ENCODE measurements at regions not wholly inside any gene's neighbourhood (a gene's known extent, or its start where the extent isn't known, plus 50 kb on each side); places are given as distances from the start of the nearest gene placed in this dataset.
A peak's percentile ranks its signal among the peaks of the same experiment; 100 is the strongest.
"Not testable (repeated sequence)": the region's sequence is repeated elsewhere in the genome, so short reads cannot be mapped to it uniquely, and the experiment has no call there.

DNA sequence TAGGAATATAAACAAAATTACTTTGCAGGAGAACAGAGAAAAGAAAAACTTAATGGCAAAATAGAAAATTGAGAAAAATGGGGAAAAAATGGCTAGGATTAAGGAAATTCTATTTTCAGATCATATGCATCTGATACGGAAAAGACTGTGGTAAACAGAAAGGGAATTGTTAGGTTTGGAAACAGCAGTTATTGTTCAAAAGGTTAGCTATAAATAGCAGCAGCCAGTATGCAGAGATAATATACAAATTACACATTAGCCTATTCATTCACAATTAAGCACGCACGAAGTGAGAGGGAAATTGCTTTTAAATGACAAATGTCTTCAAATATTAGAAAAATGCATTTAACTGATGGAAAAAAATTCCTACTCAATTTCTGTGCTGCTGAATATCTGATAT is 224.1 kb upstream of the FAM3C start:
- no peak for DNase-seq

DNA sequence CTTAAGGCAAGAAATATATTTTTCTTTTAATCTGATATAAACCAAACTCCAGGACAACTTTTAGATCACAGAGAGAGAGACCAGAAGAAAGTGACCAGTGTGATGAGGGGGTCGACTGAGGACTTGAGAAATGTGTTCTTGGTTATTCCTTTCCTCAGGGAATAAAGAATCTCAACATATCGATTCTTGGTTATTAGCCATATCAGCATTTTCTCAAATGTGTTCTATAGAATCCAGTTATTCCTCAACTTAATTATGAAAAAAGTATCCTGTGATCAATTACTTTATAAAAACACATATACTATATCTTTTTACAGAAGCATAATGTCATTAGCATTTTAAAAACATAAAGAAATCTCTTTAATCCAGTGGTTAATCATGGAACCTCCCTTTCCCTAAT is 222.1 kb upstream of the FAM3C start:
- no peak for DNase-seq

DNA sequence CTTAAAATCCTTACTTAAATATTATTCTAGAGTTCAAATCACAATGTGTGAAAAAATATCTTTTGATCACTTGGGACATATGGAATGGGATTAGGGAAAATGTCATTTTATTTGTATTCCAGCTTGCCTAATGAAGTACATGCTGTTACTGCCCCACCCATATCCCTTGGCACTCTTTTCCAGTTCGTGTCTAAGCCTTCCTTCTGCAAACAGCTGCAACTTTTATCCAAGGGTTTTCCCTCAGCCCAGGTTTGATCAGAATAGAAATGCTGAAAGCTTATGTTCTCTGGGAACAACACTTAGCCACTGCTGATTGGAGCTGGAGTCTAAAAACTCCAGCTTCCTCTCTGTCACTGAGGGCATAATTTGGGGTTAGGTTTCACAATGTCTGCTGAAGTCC is 214.1 kb upstream of the FAM3C start:
- DNase-seq: no peak

DNA sequence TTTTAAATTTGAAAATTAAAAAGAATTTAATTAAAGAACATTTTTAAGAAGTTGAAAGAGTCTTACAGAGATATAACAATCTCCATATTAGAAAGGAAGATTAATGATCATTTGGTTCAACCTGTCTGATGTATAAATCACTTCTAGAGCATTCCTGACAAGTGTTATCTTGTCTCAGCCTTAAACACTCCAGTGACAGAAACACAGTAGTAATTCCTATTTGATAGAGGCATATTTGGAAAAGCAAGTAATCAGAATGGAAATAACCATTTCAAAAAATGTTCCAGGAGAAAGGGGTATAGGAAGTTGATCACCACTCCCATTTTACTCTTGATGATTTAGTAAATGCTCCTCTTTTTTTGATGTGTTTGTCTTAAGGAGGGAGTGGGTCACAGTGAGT is 213.1 kb upstream of the FAM3C start:
- no peak for DNase-seq

DNA sequence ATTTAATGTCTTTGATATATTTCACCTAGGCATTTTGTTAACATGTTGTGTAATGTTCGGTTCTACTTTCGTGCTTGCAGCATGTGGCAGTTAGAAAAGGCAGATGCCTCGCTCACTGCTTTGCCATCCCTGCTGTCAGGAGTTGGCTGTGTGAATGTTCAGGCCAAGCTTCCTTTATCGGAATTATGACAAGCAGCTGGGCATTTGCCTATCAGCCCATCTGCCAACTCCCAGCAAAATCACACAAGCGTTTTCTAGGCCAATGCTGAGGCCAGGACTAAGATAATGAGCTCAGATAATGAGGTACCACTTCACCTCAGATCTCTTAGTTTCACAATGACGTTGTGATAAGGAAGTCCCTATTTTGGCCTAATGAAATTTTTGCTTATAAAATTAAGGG is 212.7 kb upstream of the FAM3C start:
- DNase-seq: peak; percentile 69

DNA sequence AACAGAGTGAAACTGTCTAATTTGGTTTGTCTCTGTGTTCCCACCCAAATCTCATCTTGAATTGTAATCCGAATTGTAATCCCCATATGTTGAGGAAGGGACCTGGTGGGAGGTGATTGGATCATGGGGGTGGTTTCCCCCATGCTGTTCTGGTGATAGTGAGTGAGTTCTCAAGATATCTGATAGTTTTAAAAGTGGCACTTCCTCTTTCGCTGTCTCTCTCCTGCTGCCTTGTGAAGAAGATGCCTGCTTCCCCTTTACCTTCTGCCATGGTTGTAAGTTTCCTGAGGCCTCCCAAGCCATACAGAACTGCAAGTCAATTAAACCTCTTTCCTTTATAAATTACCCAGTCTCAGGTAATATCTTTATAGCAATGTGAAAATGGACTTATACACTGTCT is 212.1 kb upstream of the FAM3C start:
- DNase-seq: not testable (repeated sequence)

DNA sequence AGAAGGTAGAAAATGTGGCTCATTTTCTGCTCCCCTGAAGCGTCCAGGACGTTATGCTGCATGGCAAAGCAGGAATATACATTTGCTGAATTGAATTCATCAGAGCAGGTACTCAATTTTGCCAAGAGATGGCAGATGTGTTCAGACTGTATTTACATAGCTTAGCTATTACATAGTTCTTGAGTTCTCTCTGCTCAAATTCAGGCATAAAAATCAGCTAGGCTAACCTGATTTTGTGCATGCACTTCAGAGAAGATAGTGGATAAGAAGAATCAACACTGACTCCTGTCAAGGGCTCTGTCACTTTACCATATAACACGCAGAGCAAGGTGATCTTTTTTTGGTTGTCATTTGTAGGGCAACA is 209.2 kb upstream of the FAM3C start:
- no peak for DNase-seq

DNA sequence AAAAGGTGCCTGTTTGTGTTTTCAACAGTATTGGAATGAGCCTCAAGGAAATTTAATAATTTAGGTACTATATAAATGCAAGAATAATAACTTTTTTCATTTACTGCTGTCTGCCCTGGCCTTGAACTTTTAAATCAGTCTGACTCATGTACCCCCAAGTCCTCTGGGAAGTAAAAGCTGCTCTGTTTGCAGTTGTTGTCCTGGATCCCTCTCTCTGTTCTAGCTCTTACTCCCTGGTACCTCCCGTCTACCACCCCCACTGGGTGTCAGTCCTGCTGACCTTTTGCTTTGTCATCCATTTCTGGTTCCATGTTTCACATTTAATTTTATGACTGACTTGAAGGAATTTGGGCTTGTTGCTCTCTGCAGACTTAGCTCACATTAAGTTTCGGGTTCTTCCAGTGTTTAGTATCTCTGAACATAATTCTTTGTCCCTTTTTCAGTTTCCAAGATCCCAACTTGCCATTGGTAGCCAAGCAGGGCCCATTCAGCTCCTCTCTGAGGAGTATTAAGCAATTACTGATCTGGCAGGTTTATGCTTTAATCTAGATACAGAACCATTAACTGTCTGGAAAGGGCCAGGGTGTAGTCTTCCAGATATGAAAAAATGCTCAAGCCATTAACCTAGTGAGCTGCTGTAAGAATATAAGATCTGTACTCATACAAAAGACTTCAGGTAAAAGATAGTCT is 208.7 kb upstream of the FAM3C start:
- DNase-seq: no peak

DNA sequence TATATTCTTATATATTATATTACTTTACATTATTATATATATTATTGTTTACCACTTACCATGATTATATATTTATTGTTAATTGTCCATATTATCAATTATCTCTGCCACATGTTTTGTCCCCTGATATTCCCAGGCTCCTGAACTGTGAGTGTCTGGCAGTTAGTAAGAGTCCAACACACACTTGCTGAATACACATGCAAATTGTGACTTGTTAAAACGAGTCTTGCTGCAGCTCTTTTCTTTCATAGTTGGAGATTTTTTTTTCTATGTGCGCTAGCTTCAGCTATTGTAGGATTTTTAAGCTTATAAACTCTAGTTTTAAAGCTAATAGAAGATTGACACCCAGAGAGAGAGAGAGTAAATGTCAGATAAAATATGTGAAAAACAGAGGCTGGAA is 207.8 kb upstream of the FAM3C start:
- DNase-seq: no peak

DNA sequence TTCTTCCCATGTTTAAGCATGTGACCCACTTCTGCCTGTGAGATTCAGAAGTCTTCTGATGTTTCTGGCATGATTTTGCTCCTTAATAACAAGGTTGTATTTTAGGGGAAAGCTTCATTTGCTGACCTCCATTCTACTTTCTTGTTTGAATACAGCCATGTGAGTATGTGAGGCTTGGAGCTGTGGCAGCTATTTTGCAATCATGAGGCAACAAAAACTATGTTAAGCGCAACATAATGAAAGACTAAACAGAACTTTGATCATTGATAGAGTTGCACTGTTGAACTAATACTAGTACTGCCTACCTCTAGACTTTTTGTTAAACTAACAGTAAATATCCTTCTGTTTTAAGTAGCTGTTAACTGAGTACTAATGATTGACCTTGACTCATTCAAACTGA is 203.8 kb upstream of the FAM3C start:
- no peak for DNase-seq

DNA sequence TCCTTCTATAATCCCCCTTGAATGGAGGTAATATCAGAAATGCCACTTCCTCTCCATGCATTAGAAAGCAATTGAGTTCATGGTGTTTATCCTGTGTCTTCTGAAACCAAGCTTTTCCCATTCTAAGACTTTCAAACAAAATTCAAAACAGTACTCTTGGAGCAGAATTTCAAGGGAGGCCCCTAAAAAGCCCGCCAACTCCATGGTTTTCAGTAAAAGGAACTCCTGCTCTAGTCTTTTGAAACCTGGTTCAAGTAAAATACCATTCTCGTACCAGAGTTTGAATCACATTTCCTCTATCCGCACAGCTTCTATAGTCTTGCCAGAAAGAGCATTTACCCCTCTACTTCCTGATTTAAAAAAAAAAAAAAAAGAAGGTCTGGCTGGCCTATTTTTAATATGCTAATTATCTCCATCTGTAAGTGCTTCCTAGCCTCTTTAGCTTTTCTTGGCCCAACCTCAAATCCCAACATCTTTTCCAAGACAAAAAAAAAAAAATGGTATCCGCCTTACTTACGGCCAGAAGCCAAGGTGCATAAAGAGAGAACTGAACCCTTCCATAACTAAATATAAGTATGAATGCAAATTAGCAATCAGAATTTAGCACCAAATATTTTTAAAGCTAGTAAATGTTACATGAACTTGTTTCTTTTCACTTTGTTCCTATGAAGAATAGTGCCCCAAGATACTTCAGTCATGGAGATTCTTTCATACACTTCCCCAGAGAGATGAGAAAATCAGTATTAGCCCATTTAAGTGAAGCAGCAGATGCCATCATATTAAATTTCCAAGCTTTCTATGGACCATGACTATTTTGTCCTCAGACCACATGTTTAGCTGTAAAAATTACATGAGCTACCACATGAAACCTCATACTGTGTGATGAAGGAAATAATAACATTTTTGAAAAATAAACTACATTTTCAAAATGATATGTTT is 199.9 kb upstream of the FAM3C start:
- DNase-seq: no peak

DNA sequence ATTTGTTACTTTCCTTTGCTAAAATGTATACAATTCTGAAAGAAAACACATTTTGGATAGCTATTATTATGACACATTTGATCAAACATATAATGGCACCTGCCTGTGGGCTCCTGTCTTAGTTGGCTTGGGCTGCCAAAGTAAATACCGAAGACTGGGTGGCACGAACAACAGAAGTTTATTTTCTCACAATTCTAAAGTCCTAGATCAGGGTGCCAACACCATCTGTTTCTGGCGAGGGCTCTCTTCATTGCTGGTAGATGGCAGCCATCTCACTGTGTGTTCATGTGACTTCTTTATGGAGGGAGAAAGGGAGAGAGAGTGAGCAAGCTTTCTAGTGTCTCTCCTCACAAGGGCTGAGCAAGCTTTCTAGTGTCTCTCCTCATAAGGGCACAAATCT is 195.8 kb upstream of the FAM3C start:
- DNase-seq: no peak

DNA sequence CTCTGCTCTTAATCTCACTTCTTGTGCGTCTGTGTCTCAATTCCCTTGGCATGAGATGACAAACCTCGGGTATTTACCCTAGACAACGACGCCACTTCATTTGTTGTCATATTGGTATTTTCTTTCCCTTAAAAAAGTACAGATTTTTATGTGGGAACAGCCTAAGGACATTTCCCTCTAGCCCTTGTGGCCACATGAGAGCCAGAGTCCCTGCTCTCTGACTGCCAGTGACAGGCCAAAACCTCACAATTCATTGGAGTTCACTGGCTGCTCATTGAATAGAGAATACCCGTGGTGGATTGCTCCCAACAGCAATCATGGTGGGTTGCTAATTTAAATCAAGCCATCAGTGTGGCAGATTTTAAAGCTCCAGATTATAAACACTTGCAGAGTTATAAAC is 191.3 kb upstream of the FAM3C start:
- no peak for DNase-seq

DNA sequence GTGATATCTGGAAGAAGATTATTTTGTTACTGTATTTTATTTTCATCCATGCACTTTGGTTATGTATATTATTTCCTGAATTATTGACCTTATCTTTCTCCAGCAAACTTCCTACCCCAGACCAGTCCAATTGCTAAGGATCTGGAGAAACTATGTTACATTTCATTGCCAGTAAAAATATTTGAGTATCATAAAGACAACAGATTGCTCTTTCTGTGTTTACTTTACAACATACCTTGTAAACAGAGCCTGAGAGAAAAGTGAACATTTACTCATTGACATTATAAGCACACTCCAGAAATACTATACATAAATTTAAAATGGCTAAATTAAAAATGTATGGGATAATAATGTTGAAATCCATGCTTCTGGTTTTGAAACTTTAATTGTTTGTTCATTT is 186.2 kb upstream of the FAM3C start:
- no peak for DNase-seq

DNA sequence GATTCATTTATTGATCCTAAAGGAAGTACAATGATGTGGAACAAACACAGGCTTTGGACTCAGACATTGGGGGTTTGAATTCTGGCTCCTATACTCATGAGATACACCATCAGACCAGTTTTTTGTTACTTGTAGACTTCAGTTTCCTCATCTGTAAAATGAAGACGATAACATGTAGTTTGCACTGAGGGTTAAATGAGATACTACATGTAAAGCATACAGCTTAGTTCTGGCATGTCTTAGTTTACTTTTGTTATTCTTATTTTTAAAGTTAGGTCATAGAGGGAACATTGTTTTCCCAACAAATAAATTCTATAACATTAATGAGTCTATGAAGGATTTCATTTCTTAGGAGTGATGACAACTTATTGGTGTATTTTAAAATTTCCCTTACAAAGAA is 183.5 kb upstream of the FAM3C start:
- DNase-seq: no peak

DNA sequence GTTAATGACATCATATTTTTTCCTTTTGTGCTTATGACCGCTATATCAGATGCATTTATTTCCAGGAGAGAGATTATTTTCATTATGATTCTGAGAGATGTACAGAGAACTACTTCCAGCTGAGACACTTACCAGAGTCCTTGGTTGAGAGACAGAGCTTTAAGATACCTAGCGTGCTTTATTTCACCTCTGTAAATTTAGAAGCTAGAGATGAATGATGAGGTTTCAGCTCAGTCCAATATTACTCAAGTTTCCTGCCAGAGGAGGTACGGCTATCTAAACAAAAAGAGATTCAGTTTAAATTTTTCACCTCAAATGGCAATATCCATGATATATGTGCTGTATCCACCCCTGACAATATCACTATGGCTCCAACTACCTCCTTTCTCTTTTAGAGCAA is 182.6 kb upstream of the FAM3C start:
- no peak for DNase-seq

DNA sequence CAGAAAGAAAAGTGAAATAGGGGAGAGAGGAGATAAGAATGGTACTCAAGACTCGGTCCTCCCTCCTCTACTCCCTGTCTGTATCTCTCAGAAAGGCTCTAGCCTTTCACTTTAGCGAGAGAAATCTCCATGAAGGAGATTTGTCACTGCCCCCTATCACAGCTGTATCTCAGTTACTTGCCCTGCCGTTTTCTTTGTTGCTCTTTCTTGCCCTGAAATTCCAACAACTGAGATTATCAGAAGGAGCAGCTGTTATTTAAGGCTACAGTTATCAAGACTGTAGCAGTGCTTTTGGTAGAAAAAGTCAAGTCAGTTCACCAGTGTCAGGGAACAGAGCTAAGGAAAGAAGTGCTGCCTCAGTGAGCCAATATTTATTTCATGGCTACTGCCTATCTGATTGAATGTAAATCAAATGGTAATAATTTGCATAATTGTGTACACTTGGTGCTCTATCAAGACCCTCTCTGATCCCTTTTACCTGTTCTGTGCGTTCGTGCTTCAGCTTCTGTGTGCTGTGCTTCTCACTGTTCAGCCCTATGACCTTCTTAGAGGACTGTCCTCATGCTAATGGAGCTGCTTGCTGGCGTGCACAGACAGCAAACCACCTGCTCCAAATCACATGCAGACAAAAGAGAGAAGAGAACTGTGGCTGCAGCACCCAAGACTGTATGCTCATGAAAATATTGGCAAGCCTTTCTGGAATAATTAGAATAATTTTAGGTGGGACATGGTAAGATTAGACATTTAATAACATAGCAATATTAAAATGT is 180.2 kb upstream of the FAM3C start:
- DNase-seq: peak; percentile 66

DNA sequence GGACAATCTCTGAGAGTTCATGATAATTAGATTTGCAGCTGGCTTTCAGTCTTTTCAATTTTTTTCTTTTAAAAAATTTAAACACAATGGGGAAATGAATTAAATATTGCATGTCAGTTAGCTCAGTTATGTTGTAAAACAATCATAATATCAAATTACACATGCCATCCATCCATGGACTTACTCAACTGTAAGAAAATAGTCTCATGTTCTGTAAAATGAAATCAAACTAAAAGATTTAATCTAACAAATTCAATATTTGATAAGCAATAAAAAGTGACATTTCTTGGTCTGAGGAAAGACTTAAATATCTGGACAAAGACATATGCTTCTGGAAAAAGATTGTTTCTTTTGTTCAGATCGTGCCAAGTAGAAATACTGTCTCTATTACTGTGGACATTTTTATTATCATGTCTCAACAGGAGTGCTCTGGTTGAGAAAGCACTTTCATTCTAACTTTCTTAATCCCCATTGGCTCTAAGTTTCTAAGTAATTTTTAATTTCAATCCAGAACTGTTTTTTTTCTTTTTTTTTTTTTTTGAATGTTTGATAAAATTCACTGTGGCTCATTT is 179.2 kb upstream of the FAM3C start:
- DNase-seq: peak; percentile 43

DNA sequence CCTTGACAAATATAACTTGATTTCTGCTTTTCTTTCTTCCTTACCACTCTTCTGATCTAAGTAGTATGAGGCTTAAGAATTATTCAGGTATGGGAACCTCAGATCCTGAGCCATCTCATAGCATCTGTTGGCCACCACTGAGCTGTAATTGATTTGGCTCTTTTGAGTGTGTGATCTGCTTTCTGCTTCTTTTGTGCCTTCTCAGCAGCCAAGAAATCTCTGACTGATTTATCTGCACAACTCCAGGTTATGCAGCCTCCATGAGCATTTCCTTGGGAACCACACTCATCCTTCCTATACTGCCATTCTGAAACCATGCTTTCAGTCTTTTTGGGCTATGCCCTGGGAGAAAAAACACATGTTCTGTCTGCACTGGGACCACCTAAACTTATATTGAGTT is 178.0 kb upstream of the FAM3C start:
- peak; percentile 51 for DNase-seq

DNA sequence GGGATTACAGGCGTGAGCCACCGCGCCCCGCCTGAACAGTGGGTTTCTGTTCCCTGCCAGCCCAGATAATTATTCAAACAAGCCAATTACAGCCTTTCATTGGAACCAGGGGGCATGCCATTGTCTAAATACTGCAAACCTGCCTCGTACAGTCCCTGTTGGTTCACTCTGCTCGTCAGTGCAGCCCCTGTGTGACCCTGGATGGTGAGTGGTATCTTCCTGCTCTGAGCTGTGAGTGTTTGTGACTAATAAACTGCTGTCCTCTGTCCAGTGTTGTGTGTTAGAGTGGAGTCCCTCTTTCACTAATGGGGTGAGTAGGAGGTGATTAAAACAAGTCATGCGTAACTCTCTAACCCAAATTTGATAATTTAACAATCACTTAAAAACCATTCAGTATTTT is 176.5 kb upstream of the FAM3C start:
- peak; percentile 34 for DNase-seq

DNA sequence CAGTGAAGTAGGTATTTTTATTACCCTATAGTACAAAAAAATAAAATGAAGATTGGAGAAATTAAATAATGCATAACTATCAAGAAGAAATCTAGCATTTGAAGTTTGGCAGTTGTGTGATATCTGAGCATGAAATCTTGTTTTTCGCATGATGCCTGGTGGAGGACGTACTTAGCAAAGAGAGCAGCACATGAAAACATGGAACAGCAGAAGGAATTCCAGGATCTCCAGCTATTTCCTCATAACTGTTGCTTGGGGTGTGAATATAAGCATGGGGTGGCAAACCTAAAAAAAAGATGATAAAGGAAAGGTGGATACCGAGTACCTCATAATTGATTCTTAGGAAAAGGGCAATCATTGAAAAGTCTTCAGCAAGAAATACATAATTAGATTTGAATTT is 174.3 kb upstream of the FAM3C start:
- DNase-seq: no peak

DNA sequence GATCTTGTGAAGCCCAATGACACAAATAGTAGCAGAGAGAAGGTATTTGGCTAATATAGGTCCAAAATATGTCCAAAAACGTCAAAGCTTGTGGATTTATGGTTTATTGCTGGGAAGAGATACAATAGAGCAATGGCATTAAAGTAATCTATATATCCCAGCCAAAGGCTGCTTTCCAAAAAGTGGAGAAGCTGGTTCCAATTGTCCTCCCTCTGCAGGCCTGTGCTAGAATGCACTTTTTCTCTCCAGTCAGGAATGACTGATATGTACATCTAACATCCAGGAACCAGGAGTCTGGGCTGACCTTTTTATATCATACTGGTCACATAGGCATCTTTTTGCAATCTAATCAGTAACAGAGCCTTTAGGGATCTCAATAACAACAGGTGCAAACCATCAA is 167.1 kb upstream of the FAM3C start:
- DNase-seq: no peak

DNA sequence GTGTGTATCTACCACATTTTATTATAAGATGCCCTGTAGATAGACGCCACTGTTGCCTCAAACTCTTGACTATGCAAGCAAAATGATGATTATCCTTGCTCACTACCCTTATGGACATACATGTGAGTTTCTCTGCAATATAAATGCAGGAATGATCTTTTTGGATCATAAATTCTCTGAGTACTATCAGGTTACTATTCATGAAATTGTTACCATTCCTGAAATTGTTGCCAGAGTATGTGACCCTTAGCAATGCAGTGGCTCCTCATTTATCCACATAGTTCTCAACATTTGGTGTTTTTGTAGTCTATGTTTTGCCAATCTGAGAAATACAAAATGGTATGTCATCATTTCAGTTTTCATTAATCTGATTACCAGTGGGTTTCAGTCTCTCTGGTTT is 166.2 kb upstream of the FAM3C start:
- DNase-seq: no peak

All from retina (tissue), 1 donor.